Astrocyte of the spinal cord (primary cell): ENCODE measurements at regions not wholly inside any gene's neighbourhood (a gene's known extent, or its start where the extent isn't known, plus 50 kb on each side); places are given as distances from the start of the nearest gene placed in this dataset.
"Not testable (repeated sequence)": the region's sequence is repeated elsewhere in the genome, so short reads cannot be mapped to it uniquely, and the experiment has no call there.

Source experiments
- DNase-seq: peaks from one replicate; pipeline ENCODE4 v3.0.0; 2011; ENCODE audit warnings: low read depth, low spot score
- H3K4me3 ChIP-seq: 2 replicates; pipeline ENCODE4 v1.5.1; 2011; ENCODE audit warnings: low read depth, mild to moderate bottlenecking, low read length, moderate library complexity
- CTCF ChIP-seq: IDR thresholded peaks from 2 replicates; pipeline ENCODE4 v1.5.1; 2012; ENCODE audit warnings: low read depth, mild to moderate bottlenecking, low read length, inconsistent platforms
- in situ Hi-C: cut with HindIII; loops from 2 replicates; pipeline ENCODE4 v1.10.0; 2017; ENCODE audit warnings: low sequenced_read_pairs

- TF ChIP-seq CTCF, result no peak
- in situ Hi-C loops, result no loop called here
- DNase-seq, result no peak
- H3K4me3 ChIP-seq, result no peak overlapping the region
Measured at GRCh38 chr10:83512681-83513080, 626.6 kb upstream of the GHITM start.

DNA sequence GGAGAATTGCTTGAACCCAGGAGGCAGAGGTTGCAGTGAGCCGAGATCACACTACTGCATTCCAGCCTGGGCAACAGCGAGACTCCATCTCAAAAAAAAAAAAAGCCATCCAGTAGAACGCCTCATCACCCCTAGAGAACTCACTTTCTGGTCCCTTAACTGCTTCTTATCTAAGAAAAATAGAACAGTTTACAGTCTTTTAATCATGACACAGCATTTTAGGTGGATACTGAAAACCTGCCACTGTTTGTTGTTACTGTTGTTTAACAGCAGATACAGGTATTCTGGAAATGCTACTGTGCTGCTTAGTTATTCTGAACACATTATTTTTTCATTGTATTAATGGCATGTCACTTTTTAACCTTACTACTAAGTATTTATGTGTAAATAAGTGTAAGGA lies 624.3 kb upstream of the GHITM start:
- H3K4me3 ChIP-seq, result no peak overlapping the region
- no peak for DNase-seq
- no peak for TF ChIP-seq CTCF
- in situ Hi-C loops, result no loop called here

GRCh38 chr10:83516788-83517187 lies 622.5 kb upstream of the GHITM start:
- in situ Hi-C loops, result no loop called here
- TF ChIP-seq CTCF, result no peak
- no peak overlapping the region for H3K4me3 ChIP-seq
- DNase-seq, result no peak

DNA sequence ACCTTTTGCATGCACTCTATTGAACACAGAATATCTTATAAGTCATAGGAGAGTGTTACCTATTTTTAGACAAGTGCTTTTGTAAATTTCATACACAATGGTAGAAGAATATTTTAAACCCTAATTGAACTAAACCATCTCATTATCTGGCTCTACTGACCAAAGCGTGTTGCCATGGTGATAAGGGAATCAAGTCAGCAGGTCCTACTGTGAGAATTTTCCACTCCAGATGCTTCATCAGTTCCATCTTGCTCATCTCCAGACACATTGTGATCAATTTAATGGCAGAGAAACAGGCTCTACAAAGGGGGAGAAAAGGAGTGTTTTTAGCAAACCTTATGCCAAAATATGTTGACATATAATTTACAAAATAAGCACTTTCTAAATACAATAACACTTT lies 621.9 kb upstream of the GHITM start:
- no peak for DNase-seq
- H3K4me3 ChIP-seq, result no peak overlapping the region
- in situ Hi-C loops, result no loop called here
- no peak for TF ChIP-seq CTCF

GRCh38 chr10:83518779-83519178 lies 620.5 kb upstream of the GHITM start:
- no peak for TF ChIP-seq CTCF
- in situ Hi-C loops, result no loop called here
- H3K4me3 ChIP-seq, result no peak overlapping the region
- DNase-seq, result no peak

DNA sequence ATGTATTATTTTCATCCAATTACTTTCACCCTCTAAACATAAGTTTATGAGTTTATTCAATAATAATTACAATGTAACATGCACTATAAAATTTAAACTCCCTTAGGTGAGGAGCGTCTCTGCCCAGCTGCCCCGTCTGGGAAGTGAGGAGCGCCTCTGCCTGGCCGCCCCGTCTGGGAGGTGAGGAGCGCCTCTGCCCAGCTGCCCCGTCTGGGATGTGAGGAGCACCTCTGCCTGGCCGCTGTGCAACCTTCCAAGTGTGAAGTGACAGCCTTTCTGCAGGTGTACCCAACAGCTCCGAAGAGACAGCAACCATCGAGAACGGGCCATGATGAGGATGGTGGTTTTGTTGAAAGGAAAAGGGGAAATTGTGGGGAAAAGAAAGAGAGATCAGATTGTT lies 618.9 kb upstream of the GHITM start:
- in situ Hi-C loops, DNase-seq, H3K4me3 ChIP-seq: not testable (repeated sequence)

DNA sequence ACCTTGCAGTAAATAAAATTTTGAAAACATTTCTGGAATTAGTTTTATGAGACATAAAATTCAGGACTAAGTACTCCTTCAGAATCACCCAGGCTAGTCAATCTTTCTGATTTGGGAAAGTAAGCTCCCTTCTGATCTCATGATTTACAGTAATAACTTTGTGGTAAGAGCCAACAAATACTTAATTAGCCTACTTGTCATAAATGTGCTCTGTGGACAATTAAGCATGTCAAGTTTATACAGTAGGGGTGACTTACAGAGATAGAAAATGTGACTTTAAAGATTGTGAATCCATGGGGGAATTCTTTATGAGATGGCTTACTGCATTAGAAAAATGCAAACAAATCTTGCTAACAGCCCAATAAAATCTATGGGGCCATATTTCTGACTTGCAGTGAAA lies 616.9 kb upstream of the GHITM start:
- DNase-seq, result no peak
- in situ Hi-C loops, result no loop called here
- H3K4me3 ChIP-seq, result no peak overlapping the region
- TF ChIP-seq CTCF, result no peak
